HG02759 (cell line): ENCODE measurements at regions not wholly inside any gene's neighbourhood (a gene's known extent, or its start where the extent isn't known, plus 50 kb on each side); places are given as distances from the start of the nearest gene placed in this dataset.
"Not testable (repeated sequence)": the region's sequence is repeated elsewhere in the genome, so short reads cannot be mapped to it uniquely, and the experiment has no call there.

ENCODE experiments used
- ATAC-seq: cut with Tn5 transposase; IDR thresholded peaks from one replicate; pipeline ENCODE4 v1.9.1; 2021; ENCODE audit warnings: mild to moderate bottlenecking, moderate library complexity; ENCODE audit not compliant: unreplicated experiment

GRCh38 chr11:96878299-96879051, 488.7 kb downstream of the JRKL start:
- no peak for ATAC-seq

GRCh38 chr11:96882622-96883021, 492.8 kb downstream of the JRKL start:
- not testable (repeated sequence) for ATAC-seq

GRCh38 chr11:96885405-96885804, 495.6 kb downstream of the JRKL start:
- no peak for ATAC-seq

GRCh38 chr11:96885912-96886311, 496.1 kb downstream of the JRKL start:
- ATAC-seq = no peak

GRCh38 chr11:96893988-96894387, 504.2 kb downstream of the JRKL start:
- no peak for ATAC-seq

DNA sequence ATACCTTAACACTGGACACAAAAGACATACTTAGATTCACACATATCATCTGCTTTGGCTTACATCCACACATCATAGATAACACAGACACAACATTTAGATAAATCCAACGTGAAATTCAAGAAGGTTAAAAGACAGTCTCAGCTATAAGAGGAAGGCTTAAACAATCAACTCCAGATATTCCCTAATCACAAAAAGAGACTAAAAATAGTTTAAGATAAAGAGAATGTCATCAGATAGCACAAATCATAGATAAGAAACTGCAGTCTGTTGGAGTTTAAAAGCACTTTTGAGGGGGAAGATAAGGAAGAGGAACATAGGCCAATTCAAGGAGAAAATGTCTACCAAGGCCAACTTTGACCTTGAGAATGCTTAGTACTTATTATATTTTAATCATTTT, 504.8 kb downstream of the JRKL start:
- ATAC-seq = no peak

DNA sequence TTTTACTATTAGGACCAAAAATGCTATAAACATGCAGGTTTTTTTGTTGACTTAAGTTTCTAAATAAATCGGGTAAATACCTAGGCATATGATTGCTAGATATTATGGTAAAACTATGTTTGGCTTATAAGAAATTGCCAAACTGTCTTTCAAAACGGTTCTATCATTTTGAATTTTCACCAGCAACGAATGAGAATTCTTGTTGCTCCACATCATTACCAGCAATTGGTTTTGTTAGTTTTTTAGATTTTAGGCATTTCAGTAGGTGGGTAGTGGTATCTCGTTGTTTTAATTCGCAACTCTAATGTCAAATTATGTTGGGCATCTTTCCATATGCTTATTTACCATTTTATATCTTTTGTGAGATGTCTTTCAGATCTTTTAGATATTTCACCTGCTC, 510.2 kb downstream of the JRKL start:
- ATAC-seq = no peak

- no peak for ATAC-seq
Measured at GRCh38 chr11:96905143-96905542, 515.3 kb downstream of the JRKL start.

DNA sequence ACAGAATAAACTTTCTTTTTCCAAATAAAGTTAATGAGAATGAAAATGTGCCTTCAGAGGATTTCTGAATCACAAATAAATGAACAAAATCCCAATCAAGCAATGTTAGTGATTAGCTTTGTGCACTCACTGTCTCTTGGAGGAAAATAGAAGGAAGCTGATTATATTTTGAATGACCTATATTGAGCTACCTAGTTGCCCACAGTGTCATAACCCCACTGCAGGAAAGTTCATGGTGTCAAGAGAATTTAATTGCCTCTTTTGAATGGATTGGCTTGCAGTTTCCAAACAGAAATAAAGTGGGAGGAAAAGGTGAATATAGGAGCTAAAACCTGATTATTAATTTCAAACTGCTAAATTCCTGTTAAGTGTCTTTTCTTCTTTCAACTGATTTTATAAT, 515.9 kb downstream of the JRKL start:
- ATAC-seq = no peak

- no peak for ATAC-seq
Measured at GRCh38 chr11:96906476-96906875, 516.7 kb downstream of the JRKL start.

DNA sequence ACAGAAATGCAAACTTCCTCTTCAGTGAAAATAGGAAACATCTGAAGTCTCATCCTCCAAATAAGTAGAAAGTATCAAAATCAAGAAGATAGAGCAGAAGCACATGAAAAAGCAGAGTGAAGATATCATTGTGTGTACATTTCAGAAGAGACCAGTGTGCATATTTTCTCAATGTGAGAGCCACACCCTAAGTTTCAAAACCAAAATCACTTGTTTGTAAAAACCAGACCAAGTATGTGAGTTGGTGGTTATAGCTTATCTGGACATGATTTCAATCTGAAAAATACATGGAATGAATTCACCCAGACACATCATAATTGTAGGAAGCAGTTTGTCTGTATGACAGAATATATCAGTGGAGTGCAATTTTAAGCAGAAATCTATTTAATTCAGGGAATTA, 536.0 kb downstream of the JRKL start:
- ATAC-seq = no peak

- no peak for ATAC-seq
Measured at GRCh38 chr11:96940227-96940626, 550.4 kb downstream of the JRKL start.

- no peak for ATAC-seq
Measured at GRCh38 chr11:96942855-96943254, 553.0 kb downstream of the JRKL start.

DNA sequence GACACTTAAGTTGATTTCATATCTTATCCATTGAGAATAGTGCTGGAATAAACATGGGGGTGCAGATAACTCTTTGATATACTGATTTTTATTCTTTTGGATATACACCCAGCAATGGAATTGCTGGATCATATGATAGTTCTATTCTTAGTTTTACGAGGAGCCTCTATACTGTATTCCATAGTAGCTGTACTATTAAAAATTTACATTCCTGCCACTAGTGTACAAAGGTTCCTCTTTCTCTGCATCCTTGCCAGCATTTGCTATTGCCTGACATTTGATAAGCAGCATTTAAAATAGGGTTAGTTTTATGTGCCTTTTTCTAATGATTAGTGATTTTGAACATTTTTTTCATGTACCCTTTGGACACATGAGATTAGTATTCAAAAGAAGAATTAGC, 554.2 kb downstream of the JRKL start:
- ATAC-seq = no peak

GRCh38 chr11:96948066-96948465, 558.3 kb downstream of the JRKL start:
- no peak for ATAC-seq

DNA sequence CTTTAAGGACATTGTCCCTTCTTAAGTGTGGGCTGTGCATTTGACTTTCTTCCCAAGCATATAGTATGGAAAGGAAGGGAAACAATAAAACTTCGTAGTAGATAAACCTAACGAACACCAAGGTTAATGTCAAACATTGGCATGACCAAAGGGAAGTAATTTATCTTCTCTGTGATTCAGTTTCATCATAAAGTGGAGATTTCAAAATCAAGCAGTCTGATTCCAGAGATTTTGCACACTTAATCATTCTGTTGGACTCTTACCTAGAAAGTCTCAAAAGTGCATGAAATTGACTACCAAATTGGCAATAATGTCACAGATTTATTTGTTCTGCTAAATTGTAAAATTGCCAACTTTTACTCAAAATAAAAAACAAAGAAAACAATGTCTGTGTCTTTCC, 559.7 kb downstream of the JRKL start:
- no peak for ATAC-seq

- no peak for ATAC-seq
Measured at GRCh38 chr11:96954587-96955242, 564.9 kb downstream of the JRKL start.

DNA sequence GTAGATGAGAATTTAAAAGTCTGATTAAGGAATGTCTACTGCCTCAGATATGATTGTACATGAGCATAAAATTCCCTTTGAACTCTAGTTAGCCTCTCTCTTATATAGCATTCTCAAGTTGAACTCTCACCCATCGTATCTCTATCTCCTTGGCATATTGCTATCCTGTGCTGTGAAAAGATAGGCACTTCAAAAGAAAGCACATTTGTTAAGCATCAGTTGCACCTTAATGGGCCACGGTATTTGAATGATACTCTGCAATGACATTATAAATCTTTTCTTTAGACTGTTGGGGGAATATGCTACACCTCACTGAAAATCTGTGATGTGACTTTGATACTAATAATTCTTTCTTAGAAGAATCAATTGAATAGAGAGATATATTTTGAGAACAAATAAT, 570.7 kb downstream of the JRKL start:
- no peak for ATAC-seq

DNA sequence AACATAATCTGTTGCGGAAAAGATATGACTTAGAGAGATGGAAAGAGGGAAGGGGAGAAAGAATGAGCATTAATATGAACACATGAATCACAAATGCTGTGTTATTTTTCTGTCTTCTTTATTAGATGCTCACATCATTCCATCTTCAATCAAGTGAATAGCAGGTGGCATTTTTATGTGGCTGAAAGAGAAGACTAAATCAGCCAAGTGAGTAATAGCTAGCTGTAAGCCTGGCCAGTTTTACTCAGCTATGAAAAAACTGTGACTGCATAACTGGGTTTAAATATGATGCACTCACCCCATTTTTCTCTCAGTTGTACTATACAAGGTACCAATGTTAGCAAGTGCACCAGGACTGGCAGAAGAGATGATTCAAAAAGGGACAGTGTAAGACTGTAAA, 571.1 kb downstream of the JRKL start:
- no peak for ATAC-seq

DNA sequence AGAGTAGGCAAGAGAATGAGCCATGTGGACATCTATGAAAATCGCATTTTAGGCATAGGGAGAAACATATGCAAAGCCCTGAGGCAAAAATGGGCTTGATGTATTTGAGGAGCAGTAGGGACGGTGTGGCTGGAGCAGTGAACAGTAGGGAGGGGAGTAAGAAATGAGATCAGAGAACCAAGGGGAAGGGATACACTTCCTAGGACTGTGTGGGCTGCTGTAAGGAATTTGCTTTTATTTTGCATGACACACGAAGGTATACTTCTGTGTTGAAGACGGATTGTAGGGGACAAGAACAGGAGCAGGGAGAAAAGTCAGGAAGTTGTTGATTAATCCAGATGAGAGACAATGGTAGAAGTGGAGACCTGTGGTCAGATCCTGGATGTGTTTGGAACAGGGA, 572.1 kb downstream of the JRKL start:
- ATAC-seq = no peak

- no peak for ATAC-seq
Measured at GRCh38 chr11:96963375-96963774, 573.6 kb downstream of the JRKL start.

DNA sequence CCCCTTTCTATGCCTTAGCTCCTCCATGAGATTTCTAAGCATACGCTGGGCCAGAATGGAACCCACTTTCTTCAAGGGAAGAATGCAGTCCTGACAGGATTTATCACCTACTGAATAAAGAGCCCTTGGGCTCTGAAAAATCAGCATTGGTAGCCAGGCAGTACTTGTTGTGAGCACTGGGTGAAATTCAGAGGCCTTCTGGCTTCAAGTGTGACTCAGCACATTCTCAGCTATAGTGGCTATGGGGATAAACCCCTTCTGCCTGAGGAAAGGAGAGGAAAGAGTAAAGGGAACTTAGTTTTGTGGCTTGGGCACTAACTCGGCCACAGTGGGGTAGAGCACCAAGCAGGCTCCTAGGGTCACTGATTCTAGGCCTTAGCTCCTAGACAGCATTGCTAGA, 574.8 kb downstream of the JRKL start:
- no peak for ATAC-seq

DNA sequence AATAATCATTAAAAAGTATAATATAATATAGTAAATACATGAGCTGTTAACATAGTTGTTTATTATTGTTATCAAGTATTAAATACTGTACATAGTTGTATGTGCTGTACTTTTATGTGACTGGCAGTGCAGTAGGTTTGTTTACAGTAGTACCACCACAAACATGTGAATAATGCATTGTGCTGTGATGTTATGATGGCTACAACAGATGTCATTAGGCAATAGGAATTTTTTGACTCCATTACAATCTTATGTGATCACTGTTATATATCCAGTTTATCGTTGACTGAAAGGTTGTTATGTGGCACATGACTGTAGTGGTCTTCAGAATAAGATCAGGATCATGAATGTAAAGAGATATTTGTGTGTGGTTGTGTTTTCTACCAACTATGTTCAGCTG, 577.8 kb downstream of the JRKL start:
- ATAC-seq = no peak
